ENCODE measurements at regions not wholly inside any gene's neighbourhood (a gene's known extent, or its start where the extent isn't known, plus 50 kb on each side); places are given as distances from the start of the nearest gene placed in this dataset.

DNA sequence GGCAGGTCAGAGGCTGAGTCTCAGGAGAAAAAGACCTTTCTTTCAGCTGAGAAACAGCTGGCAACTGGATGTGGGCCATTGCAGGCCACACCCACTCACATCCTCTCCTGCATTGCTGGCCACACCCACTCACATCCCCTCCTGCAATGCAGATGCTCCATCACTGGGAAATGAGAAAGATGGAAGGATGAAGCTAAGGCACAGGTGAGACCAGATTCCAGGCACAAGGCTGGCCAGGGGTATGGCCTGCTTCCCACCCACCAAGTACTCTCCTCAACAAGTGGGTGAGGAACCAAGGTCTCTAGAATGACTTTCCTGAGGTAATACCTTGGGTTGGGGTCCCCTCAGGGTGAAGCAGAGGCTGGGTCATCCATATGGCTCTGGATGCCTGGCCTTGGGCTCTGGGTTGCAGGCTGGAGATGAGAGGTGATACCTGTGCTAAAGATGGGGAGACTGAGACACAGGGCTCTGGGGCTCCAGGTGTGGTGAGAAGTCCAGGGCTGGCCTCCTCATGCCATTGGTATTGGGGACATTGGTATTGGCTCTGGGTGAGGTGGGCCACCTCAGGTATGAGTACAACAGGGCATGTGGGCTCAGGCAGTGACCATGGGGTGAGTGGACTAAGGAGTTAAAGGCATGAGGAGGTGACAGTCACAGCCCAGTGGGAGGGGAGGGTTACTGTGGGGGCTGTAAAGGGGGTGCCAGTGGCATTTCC, 1726.8 kb downstream of the TP53TG3F start:
- peaks cover 6% of the 10 kb centered on the region for H3K9me3 ChIP-seq (ENCODE audit: low read depth, low read length)
- H3K4me3 ChIP-seq (ENCODE audit: insufficient read depth, low read length): no peak overlapping the region
- no peak overlapping the region for H2AFZ ChIP-seq (ENCODE audit: low read length)
- no peaks in the 10 kb centered on the region for H3K36me3 ChIP-seq (ENCODE audit: insufficient read depth, low read length)
- no peaks in the 10 kb centered on the region for H4K20me1 ChIP-seq (ENCODE audit: insufficient read depth, low read length)
- H3K4me2 ChIP-seq (ENCODE audit: insufficient read depth, low read length): no peak overlapping the region
- peak; percentile 48 for DNase-seq (ENCODE audit: insufficient read length, low spot score, missing footprints)
- no peaks in the 10 kb centered on the region for H3K27me3 ChIP-seq (ENCODE audit: insufficient read depth, low read length)
- TF ChIP-seq, protein P1, sequence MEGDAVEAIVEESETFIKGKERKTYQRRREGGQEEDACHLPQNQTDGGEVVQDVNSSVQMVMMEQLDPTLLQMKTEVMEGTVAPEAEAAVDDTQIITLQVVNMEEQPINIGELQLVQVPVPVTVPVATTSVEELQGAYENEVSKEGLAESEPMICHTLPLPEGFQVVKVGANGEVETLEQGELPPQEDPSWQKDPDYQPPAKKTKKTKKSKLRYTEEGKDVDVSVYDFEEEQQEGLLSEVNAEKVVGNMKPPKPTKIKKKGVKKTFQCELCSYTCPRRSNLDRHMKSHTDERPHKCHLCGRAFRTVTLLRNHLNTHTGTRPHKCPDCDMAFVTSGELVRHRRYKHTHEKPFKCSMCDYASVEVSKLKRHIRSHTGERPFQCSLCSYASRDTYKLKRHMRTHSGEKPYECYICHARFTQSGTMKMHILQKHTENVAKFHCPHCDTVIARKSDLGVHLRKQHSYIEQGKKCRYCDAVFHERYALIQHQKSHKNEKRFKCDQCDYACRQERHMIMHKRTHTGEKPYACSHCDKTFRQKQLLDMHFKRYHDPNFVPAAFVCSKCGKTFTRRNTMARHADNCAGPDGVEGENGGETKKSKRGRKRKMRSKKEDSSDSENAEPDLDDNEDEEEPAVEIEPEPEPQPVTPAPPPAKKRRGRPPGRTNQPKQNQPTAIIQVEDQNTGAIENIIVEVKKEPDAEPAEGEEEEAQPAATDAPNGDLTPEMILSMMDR (IDR thresholded peaks at IDR 0.05; ENCODE audit: extremely low read depth, low read depth, low read length): no peak
- H3K27ac ChIP-seq (ENCODE audit: low read depth, low read length): no peak overlapping the region
- no peaks in the 10 kb centered on the region for H3K79me2 ChIP-seq (ENCODE audit: insufficient read depth, low read length)
- no peaks in the 10 kb centered on the region for H3K4me1 ChIP-seq (ENCODE audit: insufficient read depth, low read length)

DNA sequence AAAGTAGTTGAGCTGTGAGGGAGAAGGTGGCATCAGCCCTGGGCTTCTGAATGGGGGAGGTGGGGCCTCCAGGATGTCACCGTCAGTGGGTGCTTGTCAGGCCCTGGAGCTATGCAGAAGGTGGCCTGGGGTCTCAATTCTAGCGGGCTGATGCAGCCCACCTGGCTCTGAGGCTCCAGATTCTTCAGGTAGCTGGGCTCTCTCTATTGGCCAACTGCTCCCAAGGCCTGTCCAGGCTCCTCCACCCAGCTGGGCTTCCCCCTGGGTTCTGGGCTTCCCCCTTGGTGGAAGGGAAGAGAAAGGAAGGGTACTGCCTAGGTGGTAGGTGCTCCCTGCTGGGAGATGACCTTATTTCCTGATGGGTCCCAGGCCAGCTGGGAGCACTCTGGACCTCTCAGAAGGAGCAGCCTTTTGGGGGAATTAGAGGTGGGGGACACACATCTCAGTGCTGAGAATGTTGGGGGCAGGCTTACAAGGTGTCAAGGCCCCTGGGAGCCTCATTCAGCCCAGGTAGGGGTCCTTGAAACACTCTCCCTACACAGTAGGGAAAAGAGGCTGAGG, 1728.3 kb downstream of the TP53TG3F start:
- Histone ChIP-seq H3K9me3 (ENCODE audit: low read depth, low read length) (peaks cover 6% of the 10 kb centered on the region), H3K4me3 (ENCODE audit: insufficient read depth, low read length) (no peak overlapping the region)

DNA sequence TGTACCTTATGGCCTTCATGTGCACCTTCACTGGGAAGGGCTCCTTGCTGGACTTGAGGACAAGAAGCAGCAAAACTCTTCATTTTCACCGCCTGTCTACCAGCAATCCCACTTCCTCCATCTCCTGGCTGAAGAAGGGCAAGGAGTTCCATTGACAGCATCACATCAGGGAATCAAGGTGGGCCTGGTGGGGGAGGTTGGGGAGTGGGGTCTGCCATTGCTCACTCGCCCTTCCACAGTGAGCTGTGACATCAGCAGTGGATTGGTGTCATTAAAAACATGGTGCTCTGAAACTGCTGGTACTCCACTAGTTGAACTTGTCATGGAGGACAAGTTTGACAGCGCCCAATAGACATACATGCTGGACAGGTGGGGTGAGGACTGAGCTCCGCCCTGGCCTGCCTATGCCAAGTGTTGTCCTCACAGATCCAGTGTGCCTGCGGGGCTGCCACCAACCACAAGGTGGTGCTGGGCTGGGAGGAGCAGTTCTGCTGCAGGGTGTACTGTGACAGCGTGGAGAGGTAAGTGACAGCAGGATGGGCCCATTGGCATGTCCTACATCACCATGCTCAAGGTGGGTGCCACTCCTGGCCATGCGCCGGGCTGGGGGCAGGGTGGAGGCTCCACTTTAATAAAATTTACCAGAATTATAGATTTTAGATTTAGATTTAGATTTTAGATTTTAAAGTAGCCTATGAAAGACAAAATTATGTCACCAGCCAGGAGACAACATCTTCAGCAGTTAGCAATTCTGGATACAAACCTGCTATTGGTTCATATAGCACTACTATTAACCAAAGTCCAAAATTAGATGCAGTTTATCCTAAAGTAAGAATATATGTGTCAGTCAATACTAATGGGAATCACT, 1729.1 kb downstream of the TP53TG3F start:
- Histone ChIP-seq H3K4me1 (ENCODE audit: insufficient read depth, low read length) (no peaks in the 10 kb centered on the region), H3K27ac (ENCODE audit: low read depth, low read length) (no peak overlapping the region), H3K9me3 (ENCODE audit: low read depth, low read length) (peaks cover 6% of the 10 kb centered on the region), H4K20me1 (ENCODE audit: insufficient read depth, low read length) (no peaks in the 10 kb centered on the region), H3K36me3 (ENCODE audit: insufficient read depth, low read length) (no peaks in the 10 kb centered on the region), H3K27me3 (ENCODE audit: insufficient read depth, low read length) (no peaks in the 10 kb centered on the region), H3K4me3 (ENCODE audit: insufficient read depth, low read length) (no peak overlapping the region), H3K4me2 (ENCODE audit: insufficient read depth, low read length) (no peak overlapping the region), H2AFZ (ENCODE audit: low read length) (no peak overlapping the region), H3K79me2 (ENCODE audit: insufficient read depth, low read length) (no peaks in the 10 kb centered on the region)
- peak; percentile 53 for DNase-seq (ENCODE audit: insufficient read length, low spot score, missing footprints)
- TF ChIP-seq, protein P1 (IDR thresholded peaks at IDR 0.05; ENCODE audit: extremely low read depth, low read depth, low read length): no peak

More for the DNA sequence above, 1728.3 kb downstream of the TP53TG3F start:
- H4K20me1 ChIP-seq (ENCODE audit: insufficient read depth, low read length): no peaks in the 10 kb centered on the region
- no peaks in the 10 kb centered on the region for H3K79me2 ChIP-seq (ENCODE audit: insufficient read depth, low read length)
- no peak overlapping the region for H2AFZ ChIP-seq (ENCODE audit: low read length)
- no peaks in the 10 kb centered on the region for H3K36me3 ChIP-seq (ENCODE audit: insufficient read depth, low read length)
- TF ChIP-seq, protein P1 (IDR thresholded peaks at IDR 0.05; ENCODE audit: extremely low read depth, low read depth, low read length): no peak
- no peaks in the 10 kb centered on the region for H3K27me3 ChIP-seq (ENCODE audit: insufficient read depth, low read length)
- peak; percentile 1 for DNase-seq (ENCODE audit: insufficient read length, low spot score, missing footprints)
- H3K27ac ChIP-seq (ENCODE audit: low read depth, low read length): no peak overlapping the region
- no peak overlapping the region for H3K4me2 ChIP-seq (ENCODE audit: insufficient read depth, low read length)
- no peaks in the 10 kb centered on the region for H3K4me1 ChIP-seq (ENCODE audit: insufficient read depth, low read length)

DNA sequence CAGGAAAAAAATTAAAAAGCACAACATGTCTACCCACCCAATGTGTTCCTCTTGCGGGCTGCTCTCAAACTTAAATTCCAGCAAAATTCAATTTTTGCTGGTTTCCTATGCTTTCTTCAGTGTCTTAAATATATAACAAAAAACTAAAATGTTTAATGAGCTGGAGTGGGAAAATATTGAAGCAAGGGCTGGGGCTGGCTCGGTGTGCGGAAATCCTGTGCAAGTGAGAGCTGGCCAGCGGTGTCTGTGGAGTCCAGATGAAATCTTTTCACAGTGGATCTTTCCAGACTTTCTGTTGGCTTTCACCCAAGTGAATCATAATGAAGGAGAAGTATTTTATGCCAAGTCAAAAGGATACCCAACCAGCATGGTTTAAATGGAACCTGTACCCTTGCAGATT, 1733.6 kb downstream of the TP53TG3F start:
- Histone ChIP-seq H3K79me2 (ENCODE audit: insufficient read depth, low read length) (no peaks in the 10 kb centered on the region), H3K4me3 (ENCODE audit: insufficient read depth, low read length) (no peak overlapping the region), H4K20me1 (ENCODE audit: insufficient read depth, low read length) (no peaks in the 10 kb centered on the region), H3K27ac (ENCODE audit: low read depth, low read length) (no peak overlapping the region), H3K9me3 (ENCODE audit: low read depth, low read length) (no peaks in the 10 kb centered on the region), H2AFZ (ENCODE audit: low read length) (no peak overlapping the region), H3K36me3 (ENCODE audit: insufficient read depth, low read length) (no peaks in the 10 kb centered on the region), H3K4me1 (ENCODE audit: insufficient read depth, low read length) (no peaks in the 10 kb centered on the region), H3K4me2 (ENCODE audit: insufficient read depth, low read length) (no peak overlapping the region), H3K27me3 (ENCODE audit: insufficient read depth, low read length) (no peaks in the 10 kb centered on the region)
- TF ChIP-seq, protein P1 (IDR thresholded peaks at IDR 0.05; ENCODE audit: extremely low read depth, low read depth, low read length): no peak
- no peak for DNase-seq (ENCODE audit: insufficient read length, low spot score, missing footprints)

Measured in osteoblast (primary cell).